ENCODE measurements at regions not wholly inside any gene's neighbourhood (a gene's known extent, or its start where the extent isn't known, plus 50 kb on each side); places are given as distances from the start of the nearest gene placed in this dataset.

DNA sequence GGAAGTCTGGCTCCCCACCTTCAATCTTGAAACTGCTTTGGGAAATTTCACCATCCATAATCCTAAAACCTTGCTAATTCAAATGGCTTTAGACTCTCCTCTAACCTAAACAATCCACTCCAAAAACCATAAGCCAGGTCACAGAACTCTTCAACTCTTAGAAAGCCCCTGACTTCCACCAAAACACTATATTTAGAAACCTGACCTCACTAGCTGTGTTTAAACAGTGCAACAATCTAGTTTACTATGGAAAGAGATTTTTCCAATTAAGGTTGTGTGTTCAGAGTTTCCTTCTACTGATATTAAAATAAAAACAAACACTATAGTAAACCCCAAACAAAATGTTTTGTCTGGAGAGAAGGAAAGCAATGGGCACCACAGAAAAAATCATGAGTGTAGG lies 308.1 kb downstream of the OSR1 start:
- H3K4me1 ChIP-seq (ENCODE audit: insufficient read depth, low read length) = no peaks in the 10 kb centered on the region
- Mint-ChIP-seq H3K36me3 (ENCODE audit: low read depth) (no peaks in the 10 kb centered on the region), H3K4me1 (ENCODE audit: low read depth) (no peaks in the 10 kb centered on the region), H3K4me3 (no peak overlapping the region), H3K27me3 (no peaks in the 10 kb centered on the region), H3K9me3 (peaks cover 5% of the 10 kb centered on the region), H3K27ac (no peak overlapping the region)
- no peak overlapping the region for H3K27ac ChIP-seq (ENCODE audit: low read depth in 1 of 2, low read length in 2 of 2)
- DNase-seq = no peak
- H3K36me3 ChIP-seq (ENCODE audit: insufficient read depth, low read length) = no peaks in the 10 kb centered on the region
- intact Hi-C loops (cut with DNase I, micrococcal nuclease) = no loop called here
- ChIA-PET POLR2A (no interaction called here), CTCF (no interaction called here)
- ATAC-seq (ENCODE audit: poor library complexity) = no peak
- no peaks in the 10 kb centered on the region for H3K9me3 ChIP-seq (ENCODE audit: control insufficient read depth in 1 of 2, insufficient read depth in 1 of 2, low read length in 2 of 2)
- TF ChIP-seq, protein P1, sequence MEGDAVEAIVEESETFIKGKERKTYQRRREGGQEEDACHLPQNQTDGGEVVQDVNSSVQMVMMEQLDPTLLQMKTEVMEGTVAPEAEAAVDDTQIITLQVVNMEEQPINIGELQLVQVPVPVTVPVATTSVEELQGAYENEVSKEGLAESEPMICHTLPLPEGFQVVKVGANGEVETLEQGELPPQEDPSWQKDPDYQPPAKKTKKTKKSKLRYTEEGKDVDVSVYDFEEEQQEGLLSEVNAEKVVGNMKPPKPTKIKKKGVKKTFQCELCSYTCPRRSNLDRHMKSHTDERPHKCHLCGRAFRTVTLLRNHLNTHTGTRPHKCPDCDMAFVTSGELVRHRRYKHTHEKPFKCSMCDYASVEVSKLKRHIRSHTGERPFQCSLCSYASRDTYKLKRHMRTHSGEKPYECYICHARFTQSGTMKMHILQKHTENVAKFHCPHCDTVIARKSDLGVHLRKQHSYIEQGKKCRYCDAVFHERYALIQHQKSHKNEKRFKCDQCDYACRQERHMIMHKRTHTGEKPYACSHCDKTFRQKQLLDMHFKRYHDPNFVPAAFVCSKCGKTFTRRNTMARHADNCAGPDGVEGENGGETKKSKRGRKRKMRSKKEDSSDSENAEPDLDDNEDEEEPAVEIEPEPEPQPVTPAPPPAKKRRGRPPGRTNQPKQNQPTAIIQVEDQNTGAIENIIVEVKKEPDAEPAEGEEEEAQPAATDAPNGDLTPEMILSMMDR (IDR thresholded peaks at IDR 0.05) = no peak
- no peaks in the 10 kb centered on the region for H3K27me3 ChIP-seq (ENCODE audit: control insufficient read depth in 1 of 2, insufficient read depth in 2 of 2, low read length in 2 of 2)
- no peak overlapping the region for H3K4me3 ChIP-seq (ENCODE audit: low read length)

DNA sequence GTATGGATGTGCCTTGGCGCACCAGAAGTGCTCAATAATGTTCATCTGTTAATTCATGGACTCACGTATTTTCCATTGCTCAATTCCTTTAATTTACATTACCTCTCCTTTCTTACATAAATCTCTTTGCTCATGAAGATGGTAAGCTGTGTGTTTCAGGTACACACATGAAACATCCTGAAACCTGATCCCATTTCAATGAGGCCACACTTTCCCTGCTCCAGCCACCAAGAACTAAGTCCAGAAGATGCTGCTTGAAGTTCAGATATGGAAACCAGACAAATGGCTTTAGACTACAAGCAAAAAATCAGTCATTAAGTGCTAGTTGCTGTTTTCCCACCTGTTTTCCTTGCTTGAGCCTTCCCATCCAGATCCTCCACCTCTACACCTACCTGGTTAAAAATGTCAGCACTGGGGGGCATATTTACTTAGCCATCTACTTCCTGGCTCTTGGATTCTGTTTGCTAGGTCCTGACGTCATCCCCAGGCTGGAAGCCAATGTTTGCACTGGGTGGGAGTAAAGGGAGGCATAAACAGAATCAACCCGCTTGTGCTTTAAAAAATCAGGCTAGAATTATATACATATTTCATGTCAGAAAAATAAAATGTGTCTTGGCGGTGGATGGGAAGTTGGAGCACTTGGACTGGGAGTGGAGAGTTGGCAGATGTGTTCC lies 309.7 kb downstream of the OSR1 start:
- Mint-ChIP-seq H3K27me3 (no peaks in the 10 kb centered on the region), H3K9me3 (peaks cover 2% of the 10 kb centered on the region), H3K4me1 (ENCODE audit: low read depth) (no peaks in the 10 kb centered on the region), H3K36me3 (ENCODE audit: low read depth) (no peaks in the 10 kb centered on the region), H3K27ac (no peak overlapping the region), H3K4me3 (no peak overlapping the region)
- no peaks in the 10 kb centered on the region for H3K4me1 ChIP-seq (ENCODE audit: insufficient read depth, low read length)
- intact Hi-C loops (cut with DNase I, micrococcal nuclease) = no loop called here
- ChIA-PET POLR2A (no interaction called here), CTCF (no interaction called here)
- H3K9me3 ChIP-seq (ENCODE audit: control insufficient read depth in 1 of 2, insufficient read depth in 1 of 2, low read length in 2 of 2) = no peaks in the 10 kb centered on the region
- TF ChIP-seq, protein P1 (IDR thresholded peaks at IDR 0.05) = no peak
- no peak for ATAC-seq (ENCODE audit: poor library complexity)
- no peak overlapping the region for H3K4me3 ChIP-seq (ENCODE audit: low read length)
- H3K27ac ChIP-seq (ENCODE audit: low read depth in 1 of 2, low read length in 2 of 2) = no peak overlapping the region
- H3K36me3 ChIP-seq (ENCODE audit: insufficient read depth, low read length) = no peaks in the 10 kb centered on the region
- no peak for DNase-seq
- no peaks in the 10 kb centered on the region for H3K27me3 ChIP-seq (ENCODE audit: control insufficient read depth in 1 of 2, insufficient read depth in 2 of 2, low read length in 2 of 2)

DNA sequence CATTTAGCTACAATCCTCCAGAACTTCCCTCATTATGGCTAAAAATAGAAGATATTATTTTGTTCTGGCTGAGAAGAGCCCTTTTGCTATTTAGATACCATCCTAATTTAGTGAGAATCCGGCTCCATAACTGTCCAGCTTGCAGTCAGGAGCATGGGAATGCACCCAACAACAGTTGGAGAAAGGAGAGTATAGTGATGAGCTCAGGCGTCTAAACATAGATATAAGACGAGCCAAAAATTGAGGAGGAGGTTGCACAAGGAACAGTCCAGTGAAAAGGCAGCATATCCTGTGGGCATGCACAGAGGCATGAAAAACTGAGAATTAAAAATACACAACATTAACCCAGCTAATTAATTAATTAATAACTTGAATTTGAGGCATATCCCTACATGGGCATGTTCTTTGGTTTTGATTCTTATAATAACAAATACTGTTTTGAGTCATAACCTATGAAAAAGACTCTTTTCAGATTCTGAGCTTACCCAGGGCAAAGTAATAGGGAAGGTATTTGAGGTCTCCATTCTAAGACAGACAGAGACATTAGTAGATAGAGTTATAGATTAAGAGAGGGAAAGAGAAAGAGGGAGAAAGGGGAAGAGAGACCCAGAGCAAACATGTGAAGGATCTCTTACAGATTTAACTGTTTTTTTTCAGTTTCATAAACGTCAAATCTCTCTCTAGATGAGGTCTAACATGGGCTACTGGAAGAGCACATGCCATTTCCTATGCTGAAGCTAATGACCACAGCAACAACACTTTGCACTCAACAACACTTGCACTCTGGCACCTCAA lies 311.2 kb downstream of the OSR1 start:
- Mint-ChIP-seq H3K4me1 (ENCODE audit: low read depth) (no peaks in the 10 kb centered on the region), H3K36me3 (ENCODE audit: low read depth) (no peaks in the 10 kb centered on the region), H3K27me3 (no peaks in the 10 kb centered on the region), H3K9me3 (peaks cover 2% of the 10 kb centered on the region), H3K4me3 (no peak overlapping the region), H3K27ac (no peak overlapping the region)
- ChIA-PET POLR2A (no interaction called here), CTCF (interaction anchor here (1.4 kb wide), 1 partner anchor 9 kb away, joined by 5 read pairs; no protein-coding TSS in a partner anchor)
- H3K4me1 ChIP-seq (ENCODE audit: insufficient read depth, low read length) = no peaks in the 10 kb centered on the region
- intact Hi-C loops (cut with DNase I, micrococcal nuclease) = no loop called here
- no peaks in the 10 kb centered on the region for H3K36me3 ChIP-seq (ENCODE audit: insufficient read depth, low read length)
- H3K4me3 ChIP-seq (ENCODE audit: low read length) = no peak overlapping the region
- no peak overlapping the region for H3K27ac ChIP-seq (ENCODE audit: low read depth in 1 of 2, low read length in 2 of 2)
- H3K27me3 ChIP-seq (ENCODE audit: control insufficient read depth in 1 of 2, insufficient read depth in 2 of 2, low read length in 2 of 2) = no peaks in the 10 kb centered on the region
- TF ChIP-seq, protein P1 (IDR thresholded peaks at IDR 0.05) = no peak
- no peak for ATAC-seq (ENCODE audit: poor library complexity)
- H3K9me3 ChIP-seq (ENCODE audit: control insufficient read depth in 1 of 2, insufficient read depth in 1 of 2, low read length in 2 of 2) = no peaks in the 10 kb centered on the region
- DNase-seq = no peak
